ENCODE measurements at regions not wholly inside any gene's neighbourhood (a gene's known extent, or its start where the extent isn't known, plus 50 kb on each side); places are given as distances from the start of the nearest gene placed in this dataset.

- TF ChIP-seq TCF12 (IDR thresholded peaks at IDR 0.05; ENCODE audit: low read depth): no peak
- no peak for TF ChIP-seq RAD21 (IDR thresholded peaks at IDR 0.05; ENCODE audit: low read depth)
Measured at GRCh38 chr10:78995987-78996791, 72.6 kb upstream of the ZMIZ1 start.

Data from Ishikawa (cell line).